Esophagus squamous epithelium (tissue), 4 donors: ENCODE measurements at regions not wholly inside any gene's neighbourhood (a gene's known extent, or its start where the extent isn't known, plus 50 kb on each side); places are given as distances from the start of the nearest gene placed in this dataset.

Experiments
- CTCF ChIP-seq, 6 experiments: fragments of 450-650 bp in 4 of 6; fragments of 200-600 bp in 2 of 6; sonication (generic) in 2 of 6; IDR thresholded peaks; one replicate each; pipeline ENCODE4 v1.5.1; 2016 to 2019; ENCODE audit warnings: antibody characterized with exemption in 6 of 6, mild to moderate bottlenecking in 4 of 6, moderate library complexity in 4 of 6
- POLR2A ChIP-seq, 4 donors: fragments of 450-650 bp; IDR thresholded peaks; one replicate each; pipeline ENCODE4 v1.6.1; 2017; ENCODE audit warnings: antibody characterized with exemption in 4 of 4, mild to moderate bottlenecking in 4 of 4, moderate library complexity in 3 of 4

- TF ChIP-seq POLR2A (IDR thresholded peaks at IDR 0.05), result no peak
- TF ChIP-seq CTCF (IDR thresholded peaks at IDR 0.05), result no peak
These were observed 248.3 kb downstream of the DLEU7 start for GRCh38 chr13:50595196-50595595.
